Stimulated activated CD4-positive, alpha-beta T cell treated with anti-CD3 and anti-CD28 coated beads, Interleukin-1b, Interleukin-23, amount 100 ng/mL, for 48 hours (primary cell): ENCODE measurements at regions not wholly inside any gene's neighbourhood (a gene's known extent, or its start where the extent isn't known, plus 50 kb on each side); places are given as distances from the start of the nearest gene placed in this dataset.

ENCODE experiments used
- DNase-seq: peaks from one replicate; pipeline ENCODE4 v3.0.0-alpha.2; 2020

DNA sequence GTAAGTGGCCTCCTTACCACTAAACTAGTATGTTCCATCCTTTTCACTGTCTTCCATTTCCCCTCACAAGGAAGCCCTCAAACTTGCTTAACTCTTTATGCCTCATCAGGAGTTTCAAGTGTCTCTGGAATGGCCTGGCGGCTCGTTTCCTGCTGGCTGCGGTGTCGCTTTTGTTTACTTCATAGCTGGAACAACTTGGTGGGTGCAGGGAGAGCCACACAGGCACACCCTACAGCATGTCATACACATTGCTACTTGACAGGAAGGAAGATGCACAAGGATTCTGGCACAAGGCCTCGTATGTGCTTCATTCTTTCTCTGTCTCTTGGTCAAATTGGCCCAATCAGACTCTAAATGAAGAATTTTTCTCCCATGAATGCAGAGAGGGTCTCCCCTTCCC lies 488.3 kb downstream of the FOXO1 start:
- no peak for DNase-seq

DNA sequence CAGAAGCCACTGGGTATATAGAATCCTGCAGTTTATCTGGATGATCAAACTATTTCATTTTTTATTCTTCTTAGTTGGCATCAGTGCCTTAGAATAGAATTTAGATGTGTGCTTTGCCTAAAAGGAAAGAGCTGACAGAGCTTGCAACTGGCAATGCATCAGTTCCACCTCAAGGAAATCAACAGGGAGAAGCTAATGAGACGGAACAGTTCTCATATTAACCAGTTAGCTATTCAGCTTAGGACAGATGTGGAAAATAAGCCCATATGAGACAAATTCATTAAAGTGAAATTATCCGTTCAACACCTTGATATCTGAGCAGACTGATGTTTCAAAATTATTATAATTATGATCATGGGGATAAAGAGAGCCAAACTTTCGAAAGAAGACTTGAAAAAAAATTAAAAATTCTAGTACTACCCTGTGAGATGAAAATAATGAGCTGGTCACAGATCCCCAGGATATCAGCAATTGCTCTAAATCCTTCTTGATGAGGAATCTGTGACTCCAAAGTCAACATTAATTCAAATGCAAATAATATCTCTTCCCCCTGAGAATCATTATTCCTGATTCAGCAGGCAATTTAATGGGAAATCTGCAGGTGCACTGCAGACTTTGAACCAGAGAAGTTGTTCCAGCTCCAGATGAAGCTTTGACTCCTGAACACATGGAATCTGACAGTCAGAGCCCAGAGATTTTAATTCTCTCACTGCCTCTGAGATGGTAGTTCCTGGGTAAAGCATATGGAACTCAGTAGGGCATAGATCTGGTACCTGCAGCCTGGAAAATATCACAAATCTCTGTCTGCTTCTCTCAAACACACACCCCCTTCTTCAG lies 486.8 kb downstream of the FOXO1 start:
- DNase-seq, result no peak

DNA sequence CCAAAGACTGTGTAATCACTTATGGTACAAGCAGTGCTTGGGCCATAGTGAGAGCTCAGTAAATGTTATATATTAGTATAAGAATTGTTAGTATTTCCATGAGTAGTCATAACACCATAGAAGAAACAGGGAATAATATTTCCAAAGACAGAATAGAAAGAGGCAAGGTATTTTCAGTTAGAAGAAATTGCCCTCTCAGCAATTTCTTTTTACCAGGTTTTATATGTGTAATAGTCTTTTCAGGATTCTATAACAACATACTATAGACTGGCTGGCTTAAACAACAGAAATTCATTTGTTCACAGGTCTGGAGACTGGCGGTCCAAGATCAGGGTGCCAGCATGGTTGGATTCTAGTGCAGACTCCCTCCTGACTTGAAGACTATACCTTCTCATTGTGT lies 485.7 kb downstream of the FOXO1 start:
- no peak for DNase-seq

DNA sequence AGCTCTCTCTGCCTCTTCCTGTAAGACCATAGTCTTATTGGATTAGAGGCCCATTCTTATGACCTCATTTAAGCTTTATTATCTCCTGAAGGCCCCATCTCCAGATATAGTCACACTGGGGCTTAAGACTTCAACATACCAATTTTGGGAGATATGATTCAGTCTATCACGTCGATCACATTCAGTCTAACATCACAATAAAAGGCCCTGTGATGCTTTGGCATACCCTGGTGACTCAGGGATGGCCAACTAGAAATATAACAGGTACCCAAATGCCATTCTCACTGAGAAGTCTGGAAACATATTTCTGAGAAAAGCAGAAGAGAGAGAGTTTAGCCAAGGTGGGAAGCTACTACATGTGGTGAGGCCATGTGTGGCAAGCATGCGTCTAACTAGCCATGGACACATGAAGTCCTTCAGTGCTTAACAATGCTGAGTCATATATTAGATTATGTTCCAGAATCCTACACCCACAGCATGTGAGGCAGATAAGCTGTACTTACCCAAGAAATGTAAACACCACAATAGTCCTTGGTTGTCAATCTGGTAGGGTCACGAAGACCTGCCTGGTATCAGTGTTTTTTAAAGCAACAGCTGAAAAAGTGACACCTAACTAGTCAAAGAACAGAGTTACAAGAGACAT lies 485.1 kb downstream of the FOXO1 start:
- no peak for DNase-seq

DNA sequence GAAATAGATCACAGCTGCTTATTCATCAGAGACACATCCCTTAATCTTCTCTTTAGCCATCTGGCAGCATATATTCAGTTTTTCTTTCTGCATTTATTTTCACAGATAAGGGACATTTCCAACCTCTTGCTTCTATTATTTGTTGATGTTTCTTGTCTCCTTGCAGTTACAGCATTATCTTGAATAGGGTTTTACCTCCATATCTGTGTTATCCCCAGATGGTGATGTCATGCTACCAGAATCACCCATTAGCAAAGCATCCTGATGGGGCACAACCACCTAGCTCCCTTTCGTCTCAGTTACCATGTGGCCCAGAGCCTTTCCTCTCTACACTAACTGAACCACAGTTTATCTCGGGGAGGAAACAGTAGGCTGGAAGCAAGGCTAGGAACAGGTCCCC lies 483.9 kb downstream of the FOXO1 start:
- DNase-seq, result no peak

DNA sequence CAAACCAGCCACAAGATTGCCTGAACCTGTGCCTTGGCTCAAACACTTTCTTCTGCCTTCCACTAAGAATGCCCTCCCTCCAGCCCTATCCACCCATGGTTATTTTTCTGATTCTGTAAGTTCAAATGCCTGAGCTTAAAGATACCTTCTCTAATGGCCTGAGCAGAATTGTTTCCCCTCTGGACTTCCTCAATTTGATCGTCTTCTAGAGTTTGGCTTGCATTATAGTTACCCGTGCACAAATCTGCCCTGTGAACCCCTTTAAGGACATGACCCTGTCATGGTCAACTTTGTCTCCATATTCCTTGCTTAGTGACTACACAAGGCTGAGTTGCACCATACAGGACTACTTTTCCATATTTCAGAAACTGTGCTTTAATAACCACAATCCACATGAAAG lies 481.0 kb downstream of the FOXO1 start:
- no peak for DNase-seq

DNA sequence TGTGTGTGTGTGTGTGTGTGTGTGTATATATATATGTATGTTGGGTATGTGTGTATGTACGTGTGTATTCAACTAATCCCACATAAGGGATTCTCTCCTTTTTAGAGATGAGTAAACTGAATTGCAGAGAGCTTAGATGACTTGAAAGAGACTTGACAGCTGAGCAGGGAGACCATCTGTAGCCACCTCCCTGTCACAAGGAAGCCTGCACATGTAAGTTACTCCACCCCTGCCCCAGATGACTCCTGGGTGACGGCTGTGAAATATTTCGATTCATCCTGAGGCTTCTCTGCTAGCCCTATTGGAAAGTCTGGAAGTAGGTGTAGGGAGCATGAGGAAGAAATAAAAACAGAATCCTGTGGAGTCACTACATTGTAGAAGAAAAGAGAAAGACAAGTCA lies 480.4 kb downstream of the FOXO1 start:
- DNase-seq, result peak; percentile 30

DNA sequence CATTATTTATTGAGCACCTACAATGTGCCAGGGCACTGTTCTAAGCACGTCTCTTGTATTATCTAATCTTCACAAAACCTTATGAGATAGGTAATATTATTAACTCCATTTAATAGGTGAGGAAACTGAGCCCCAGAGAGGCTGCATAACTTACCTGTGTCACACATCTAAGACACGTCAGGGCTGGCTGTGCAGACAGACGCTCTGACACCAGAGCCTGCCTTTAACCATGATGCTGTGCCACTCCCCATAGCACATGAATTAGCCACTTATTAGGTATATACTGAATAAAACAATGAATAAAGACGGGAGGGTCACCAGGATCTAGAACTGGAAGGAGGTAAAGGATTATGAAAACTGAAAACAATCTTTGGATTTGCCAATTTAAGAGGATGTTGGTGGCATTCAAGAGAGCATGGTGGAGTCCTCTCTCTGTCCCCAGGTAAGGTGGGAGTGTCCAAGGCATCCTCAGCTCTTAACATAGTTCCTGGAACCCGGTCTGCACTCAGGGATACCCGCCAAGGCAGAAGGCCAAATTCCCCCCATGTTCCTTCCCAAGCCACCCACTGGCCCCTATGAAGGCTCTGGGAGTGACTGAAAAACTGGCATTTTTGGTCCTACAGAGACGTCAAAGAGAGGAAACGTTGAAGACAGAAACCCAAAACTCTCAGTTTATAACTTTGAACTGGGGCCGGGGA lies 479.7 kb downstream of the FOXO1 start:
- DNase-seq, result no peak

DNA sequence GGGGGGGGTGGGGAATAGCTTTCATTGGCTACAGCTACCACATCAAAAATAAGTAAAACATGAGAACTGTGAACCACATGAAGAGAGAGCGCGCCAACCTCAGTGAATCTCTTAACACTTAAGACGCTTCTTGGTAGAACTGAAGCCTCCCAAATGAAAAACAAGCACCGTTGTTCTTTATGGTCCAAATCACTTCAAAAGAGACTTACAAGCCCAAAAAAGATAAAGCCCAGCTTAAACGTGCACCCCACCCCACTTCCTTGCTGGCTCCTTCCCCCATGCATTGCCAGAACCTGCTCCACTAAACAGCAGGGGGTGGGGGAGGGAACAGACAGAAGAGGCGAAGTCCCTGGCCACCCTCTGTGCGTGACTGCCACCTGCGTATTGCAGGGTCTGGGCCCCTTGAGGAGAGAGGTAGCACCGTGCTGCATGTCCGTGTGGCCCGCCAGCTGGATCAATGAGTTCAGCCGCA lies 479.1 kb downstream of the FOXO1 start:
- peak; percentile 58 for DNase-seq

DNA sequence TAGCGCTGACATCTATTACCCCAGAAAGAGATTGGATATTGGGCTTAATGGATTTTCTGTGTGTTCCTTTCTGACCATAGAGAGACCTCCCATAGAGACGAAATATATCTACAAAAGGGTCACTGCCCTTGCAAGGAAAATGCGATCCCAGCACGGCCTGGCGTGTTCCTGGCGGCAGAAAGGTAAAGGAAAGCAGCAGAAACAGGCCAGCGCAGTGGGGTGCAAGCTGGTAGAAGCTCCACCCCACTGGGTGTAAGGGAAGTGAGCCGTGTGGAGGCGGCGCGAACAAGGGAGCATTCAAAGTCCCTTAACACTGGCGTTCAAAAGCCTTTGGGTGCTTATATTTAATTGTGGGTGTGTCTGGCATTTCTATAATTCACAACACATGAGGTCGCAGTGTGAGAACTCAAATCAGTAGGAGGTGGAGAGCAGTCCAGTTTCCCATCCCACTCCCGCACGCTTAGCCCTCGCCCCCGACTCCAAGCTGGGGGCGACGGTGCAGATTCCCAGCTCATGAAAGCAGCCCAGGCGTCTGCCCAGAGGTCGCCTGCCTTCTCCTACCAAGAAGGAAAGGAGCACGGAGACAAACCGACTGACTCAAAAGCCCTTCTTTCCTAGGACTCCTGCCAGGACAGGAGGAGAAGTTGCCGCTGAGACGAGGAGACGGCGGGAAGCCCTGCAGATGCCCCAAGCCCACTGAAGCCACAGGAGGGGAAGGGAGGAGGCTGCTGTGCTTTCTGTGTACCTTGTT lies 478.4 kb downstream of the FOXO1 start:
- peak; percentile 58 for DNase-seq

DNA sequence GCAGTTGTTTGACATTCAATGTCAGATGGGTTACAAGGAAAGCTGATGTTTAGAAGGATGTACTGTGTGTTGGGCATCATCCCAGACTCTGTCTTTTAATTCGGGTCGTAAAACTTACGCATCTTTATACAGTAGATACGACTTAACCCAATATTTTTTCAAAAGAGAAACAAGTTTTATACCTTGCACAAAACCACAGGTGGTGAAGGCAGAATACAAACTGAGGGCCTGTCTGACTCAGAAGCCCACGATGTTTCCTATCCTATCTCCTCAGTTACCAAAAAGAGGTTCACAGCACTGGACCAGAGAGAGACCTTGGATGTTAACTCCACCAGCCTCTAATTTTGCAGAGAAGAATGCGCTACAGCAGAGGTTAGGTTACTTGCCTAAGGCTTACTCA lies 477.0 kb downstream of the FOXO1 start:
- DNase-seq, result peak; percentile 16

DNA sequence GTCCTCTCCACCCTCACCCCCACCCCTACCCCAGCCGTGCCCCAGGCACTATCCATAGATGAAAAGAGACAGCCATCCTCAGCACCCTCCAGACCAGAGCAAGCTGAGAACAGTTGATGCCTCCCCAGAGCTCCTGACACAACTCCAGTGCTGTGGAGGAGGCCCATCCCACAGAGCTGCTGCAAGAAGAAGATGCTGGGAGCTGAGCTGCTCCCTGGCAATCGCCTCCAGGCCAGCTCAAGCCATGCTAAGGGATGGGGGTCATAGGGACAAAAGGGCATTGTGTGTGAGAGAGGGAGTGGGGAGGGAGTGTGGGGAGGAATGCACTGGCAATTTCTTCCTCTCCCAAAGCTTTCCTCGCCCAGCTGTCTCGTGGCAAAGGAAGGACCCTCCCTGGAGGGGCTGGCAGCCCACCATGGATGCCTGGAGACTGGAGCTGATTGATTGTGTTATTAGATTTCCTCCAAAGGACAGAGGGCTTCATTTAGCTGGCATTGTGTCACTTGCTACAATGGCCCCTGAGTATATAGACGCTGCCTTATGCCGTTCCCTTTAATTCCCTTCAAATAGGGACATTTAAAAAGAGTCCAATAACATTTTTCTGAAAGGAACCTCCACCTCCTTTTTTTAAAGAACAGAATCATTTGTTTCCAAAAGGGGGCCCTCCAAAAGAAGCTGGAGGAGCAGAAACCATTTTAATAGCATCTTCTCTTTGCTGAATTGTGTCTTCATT lies 476.4 kb downstream of the FOXO1 start:
- DNase-seq, result no peak

DNA sequence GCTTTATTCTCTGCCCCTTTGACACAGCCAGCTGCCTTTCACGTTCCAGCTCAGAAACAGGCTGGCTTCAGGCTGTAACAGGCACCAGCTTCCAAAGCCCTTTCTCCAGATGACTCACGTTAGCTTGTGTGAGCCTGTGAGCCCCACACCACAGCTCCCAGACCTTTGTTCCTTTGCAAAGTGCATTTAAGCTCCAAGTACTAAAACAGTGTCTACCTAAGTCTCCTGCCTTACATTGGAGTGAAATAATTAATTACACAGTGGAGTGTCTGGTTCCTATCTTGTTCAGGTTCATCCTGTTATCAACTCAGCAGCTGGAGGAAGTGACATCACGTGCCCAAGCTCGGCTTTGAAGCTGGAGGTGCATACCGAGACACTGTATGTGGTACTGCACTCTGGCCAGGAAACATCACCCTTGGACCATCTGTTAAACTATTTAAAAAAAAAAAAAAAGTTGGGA lies 475.8 kb downstream of the FOXO1 start:
- peak; percentile 68 for DNase-seq

DNA sequence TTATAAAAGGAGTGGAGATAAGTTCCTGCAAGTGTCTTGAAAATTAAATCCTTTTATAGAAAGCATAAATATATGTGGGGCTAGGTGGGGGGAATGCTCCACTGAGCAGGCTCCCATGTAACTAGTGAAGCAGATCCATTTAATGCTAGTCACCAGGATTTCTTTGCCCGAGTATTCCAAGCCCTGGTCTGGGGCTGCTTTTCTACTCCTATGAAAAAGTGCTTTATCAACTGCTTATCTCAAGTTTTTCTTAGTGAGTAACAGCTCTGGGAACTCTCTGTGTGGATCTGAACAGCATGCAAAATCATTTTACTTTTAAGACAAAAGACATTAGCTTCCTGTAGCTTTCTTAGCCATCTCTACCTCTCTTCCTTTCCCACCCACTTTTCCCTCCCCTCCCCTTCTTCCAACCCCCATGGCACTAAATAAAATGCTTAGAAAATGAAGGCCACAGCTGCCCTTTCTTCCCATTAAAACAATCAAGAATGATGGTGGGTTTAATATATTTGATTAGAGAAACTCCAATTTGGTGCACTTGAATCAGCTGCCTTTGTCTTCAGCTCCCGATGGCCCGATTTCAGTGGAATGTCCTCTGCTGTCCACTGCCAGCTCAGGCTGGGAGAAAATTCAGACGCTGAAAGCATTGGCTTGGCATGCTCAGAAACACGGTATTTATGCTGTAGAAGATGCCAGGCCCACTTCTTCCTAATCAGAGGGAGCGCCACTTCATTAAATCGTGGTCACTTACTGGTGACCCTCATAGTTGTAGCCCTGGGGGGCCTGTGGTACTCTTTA lies 475.1 kb downstream of the FOXO1 start:
- no peak for DNase-seq

DNA sequence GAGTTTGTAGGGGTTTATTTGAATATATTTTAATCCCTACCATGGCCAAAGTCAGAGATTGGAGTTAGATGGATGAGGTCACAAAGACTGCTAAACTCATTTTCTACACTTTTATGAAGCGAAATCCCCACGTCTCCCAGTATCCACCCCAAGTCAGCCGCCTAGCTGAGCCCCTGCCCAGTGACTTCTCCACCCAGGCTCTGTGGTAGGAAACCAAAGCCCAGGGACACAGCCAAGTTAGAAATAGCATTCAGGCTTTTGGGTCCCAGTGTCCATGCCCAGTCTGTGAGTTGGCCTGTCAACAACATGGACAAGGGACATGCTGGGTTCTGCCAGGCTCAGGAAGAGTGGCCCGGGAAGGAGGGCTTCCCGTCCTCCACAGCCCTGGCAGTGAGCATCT lies 474.0 kb downstream of the FOXO1 start:
- DNase-seq, result no peak

DNA sequence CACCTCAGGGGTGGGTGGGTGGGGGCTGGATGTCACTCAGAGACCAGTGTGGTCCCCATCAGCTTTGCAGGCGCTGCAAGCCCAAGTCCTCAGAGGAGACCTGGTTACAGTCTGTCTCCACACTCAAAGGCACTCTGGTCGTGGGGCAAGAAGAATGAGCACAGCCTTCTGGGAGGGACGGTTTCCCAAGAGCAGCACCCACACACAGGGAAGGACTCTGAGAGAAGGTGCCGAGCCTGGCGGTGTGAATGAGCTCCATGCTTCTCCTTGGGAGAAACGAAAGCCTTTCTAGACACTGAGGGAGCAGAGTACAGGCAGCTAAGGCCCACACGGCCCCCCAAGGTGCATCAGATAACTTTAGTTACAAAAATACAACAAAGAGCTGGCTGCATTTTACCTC lies 473.6 kb downstream of the FOXO1 start:
- no peak for DNase-seq

DNA sequence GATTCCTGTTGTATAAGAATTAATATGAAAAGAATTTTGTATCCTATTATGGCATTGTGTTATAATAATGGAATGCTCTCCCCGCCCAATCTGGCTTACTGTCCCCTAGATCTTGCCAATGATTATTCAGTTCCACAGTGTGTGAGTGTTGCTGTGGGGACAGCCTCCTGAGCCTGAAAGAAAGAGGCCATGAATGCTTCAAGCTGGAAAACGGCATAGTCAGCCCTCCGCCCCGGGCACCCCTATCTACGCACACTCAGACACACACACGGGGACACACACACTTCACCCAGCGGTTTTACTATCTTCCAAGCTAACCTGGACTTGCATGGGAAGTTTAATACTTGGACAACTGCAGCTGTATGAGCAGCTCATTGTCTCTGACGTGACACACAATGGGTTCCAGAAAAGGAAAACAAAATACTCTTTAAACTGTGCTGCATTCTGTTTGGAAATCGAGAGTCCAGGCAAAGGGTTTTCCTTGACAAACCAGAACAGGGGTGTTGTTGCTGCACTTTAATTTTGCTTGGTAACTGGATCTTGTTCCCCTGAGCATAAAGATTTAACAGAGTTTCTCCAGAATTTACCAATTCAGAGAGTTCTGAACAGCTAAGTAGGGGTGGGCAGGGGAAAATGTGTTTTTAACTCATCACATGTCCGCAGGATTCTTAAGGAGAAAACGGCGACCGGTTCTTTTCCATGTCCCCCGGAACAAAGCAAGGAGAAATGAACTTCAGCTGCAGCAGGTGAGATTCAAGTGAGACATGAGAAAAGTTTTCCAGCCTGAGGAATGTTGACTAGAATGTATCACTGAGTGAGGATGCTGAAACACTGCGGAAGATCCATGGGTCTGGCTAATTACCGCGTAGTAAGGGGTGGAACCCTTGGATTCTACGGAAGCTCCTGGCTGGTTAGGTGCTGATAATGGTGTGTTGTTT lies 472.9 kb downstream of the FOXO1 start:
- no peak for DNase-seq

DNA sequence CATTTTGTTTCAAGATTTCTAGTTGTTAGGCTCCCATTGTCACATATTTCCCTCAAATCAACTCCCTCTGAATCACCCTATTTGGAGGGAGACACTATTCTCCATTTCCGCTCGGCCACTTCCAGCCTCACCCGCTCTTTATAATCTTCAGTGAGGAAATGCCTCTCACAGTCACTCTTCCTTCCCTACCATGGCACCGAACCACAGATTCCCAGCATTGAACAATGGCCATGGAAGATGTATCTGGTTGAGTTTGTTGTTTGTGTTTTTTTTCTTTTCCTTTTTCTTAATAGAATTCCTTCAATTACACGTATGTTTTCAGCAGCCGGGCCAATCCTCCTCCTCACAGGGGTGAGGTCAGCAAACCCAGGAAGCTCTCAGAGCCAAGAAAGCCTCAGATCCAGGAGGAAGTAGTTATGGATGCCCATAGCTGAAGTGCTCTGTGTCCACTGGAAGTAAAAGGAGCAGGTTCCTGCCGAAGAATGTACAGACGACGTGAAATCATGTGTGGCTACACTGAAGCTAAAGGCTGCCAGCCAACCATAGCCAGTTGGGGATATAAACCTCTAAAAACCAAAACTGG lies 472.1 kb downstream of the FOXO1 start:
- no peak for DNase-seq

DNA sequence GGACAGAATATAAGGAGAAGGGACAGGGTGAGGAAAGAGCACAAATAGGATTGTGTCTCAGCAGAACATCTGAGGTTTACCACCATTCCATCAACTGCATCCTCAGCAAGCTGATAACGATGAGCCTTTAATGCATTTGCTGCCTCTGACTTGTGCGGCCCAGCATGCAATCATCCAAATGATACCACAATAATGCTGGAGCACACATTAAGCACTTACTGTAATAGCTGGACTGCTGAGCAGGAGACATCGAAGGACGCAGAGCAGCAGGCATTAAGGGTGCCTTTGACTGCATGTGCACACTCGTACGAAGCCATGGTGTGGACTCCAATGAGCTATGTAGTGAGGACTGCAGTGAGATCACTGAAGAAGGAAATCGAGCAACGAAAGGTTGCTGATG lies 469.4 kb downstream of the FOXO1 start:
- no peak for DNase-seq
